ENCODE measurements at regions not wholly inside any gene's neighbourhood (a gene's known extent, or its start where the extent isn't known, plus 50 kb on each side); places are given as distances from the start of the nearest gene placed in this dataset.

DNA sequence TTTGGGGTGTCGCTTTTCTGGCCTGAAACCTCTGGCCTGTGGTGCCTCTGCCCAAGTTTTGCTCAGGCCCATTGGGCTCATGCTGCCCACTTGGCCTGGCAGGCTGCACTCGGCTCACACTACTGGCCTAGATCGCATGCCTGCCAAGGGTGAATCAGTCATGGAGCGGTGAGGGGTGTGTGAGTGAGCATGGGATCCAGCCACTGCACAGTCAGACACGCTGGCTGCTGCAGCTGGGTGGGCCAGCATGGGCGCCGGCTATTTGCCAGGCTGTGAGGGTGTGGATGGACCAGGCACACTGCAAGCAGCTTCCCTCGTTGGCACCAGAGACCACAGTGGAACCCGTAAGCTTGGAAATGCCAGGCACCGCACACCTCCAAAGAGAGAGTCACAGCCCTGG, 145.4 kb upstream of the CNR1 start:
- H3K4me2 ChIP-seq (ENCODE audit: extremely low read depth, insufficient read depth, low read length), result no peak overlapping the region
- no peak overlapping the region for H3K9ac ChIP-seq (ENCODE audit: insufficient read depth, low read length)
- H4K20me1 ChIP-seq (ENCODE audit: control insufficient read depth, extremely low read depth, insufficient read depth, low read length), result no peaks in the 10 kb centered on the region
- no peak overlapping the region for H3K27ac ChIP-seq (ENCODE audit: insufficient read depth, low read length)
- H3K4me3 ChIP-seq (replicated peaks in 1 of 4; ENCODE audit: control extremely low read depth in 1 of 4, insufficient read depth in 1 of 4, low read depth in 3 of 4, low read length in 4 of 4), result no peak overlapping the region
- TF ChIP-seq CTCF (conservative IDR thresholded peaks at IDR 0.05 in 1 of 2, IDR thresholded peaks at IDR 0.05 in 1 of 2; ENCODE audit: low read depth in 1 of 2, low read length in 2 of 2) (no peak), EZH2 (IDR thresholded peaks at IDR 0.05; ENCODE audit: low read length, missing control alignments) (no peak)
- no peaks in the 10 kb centered on the region for H3K79me2 ChIP-seq (ENCODE audit: control insufficient read depth, insufficient read depth, low read length)
- H3K36me3 ChIP-seq (ENCODE audit: control insufficient read depth, insufficient read depth, low read length), result no peaks in the 10 kb centered on the region
- DNase-seq (ENCODE audit: low read depth in 2 of 2), result no peak
- H2AFZ ChIP-seq (ENCODE audit: low read length), result no peak overlapping the region
- H3K27me3 ChIP-seq (ENCODE audit: control insufficient read depth, insufficient read depth, low read length), result no peaks in the 10 kb centered on the region
- no peaks in the 10 kb centered on the region for H3K9me3 ChIP-seq (ENCODE audit: control insufficient read depth, insufficient read depth, low read depth, low read length)
- no peaks in the 10 kb centered on the region for H3K4me1 ChIP-seq (ENCODE audit: control insufficient read depth, extremely low read depth, insufficient read depth, low read length)

GRCh38 chr6:88304520-88304919, 138.4 kb upstream of the CNR1 start:
- Histone ChIP-seq H3K27me3 (ENCODE audit: control insufficient read depth, insufficient read depth, low read length) (no peaks in the 10 kb centered on the region), H3K9ac (ENCODE audit: insufficient read depth, low read length) (no peak overlapping the region), H4K20me1 (ENCODE audit: control insufficient read depth, extremely low read depth, insufficient read depth, low read length) (no peaks in the 10 kb centered on the region), H3K4me2 (ENCODE audit: extremely low read depth, insufficient read depth, low read length) (no peak overlapping the region), H3K4me1 (ENCODE audit: control insufficient read depth, extremely low read depth, insufficient read depth, low read length) (no peaks in the 10 kb centered on the region), H3K4me3 (replicated peaks in 1 of 4; ENCODE audit: control extremely low read depth in 1 of 4, insufficient read depth in 1 of 4, low read depth in 3 of 4, low read length in 4 of 4) (no peak overlapping the region), H3K79me2 (ENCODE audit: control insufficient read depth, insufficient read depth, low read length) (no peaks in the 10 kb centered on the region), H3K9me3 (ENCODE audit: control insufficient read depth, insufficient read depth, low read depth, low read length) (no peaks in the 10 kb centered on the region), H3K27ac (ENCODE audit: insufficient read depth, low read length) (no peak overlapping the region), H3K36me3 (ENCODE audit: control insufficient read depth, insufficient read depth, low read length) (no peaks in the 10 kb centered on the region), H2AFZ (ENCODE audit: low read length) (no peak overlapping the region)
- no peak for TF ChIP-seq CTCF (conservative IDR thresholded peaks at IDR 0.05 in 1 of 2, IDR thresholded peaks at IDR 0.05 in 1 of 2; ENCODE audit: low read depth in 1 of 2, low read length in 2 of 2)
- TF ChIP-seq EZH2 (IDR thresholded peaks at IDR 0.05; ENCODE audit: low read length, missing control alignments), result no peak
- no peak for DNase-seq (ENCODE audit: low read depth in 2 of 2)

DNA sequence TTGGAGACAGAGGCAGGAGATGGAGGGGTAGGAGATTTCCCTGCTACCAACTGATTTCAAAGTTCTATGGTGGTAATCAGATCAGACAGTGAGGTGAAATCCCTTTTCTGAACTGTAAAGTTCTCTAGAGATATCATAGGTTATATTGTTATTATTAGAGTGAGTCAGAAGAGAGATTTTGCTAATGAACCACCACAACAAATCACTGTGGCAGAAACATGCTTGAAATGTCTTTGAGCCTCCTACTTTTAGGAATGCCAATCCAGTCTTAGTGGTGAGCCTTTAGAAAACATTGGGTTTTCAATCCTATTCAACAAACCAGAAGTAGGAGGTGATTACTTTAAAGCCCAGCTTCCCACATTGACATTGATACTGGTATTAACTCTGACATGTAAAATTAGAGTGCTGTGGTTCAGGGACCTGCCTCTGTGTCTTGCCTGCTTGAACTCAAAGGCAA, 136.7 kb upstream of the CNR1 start:
- H4K20me1 ChIP-seq (ENCODE audit: control insufficient read depth, extremely low read depth, insufficient read depth, low read length), result no peaks in the 10 kb centered on the region
- no peaks in the 10 kb centered on the region for H3K9me3 ChIP-seq (ENCODE audit: control insufficient read depth, insufficient read depth, low read depth, low read length)
- H3K9ac ChIP-seq (ENCODE audit: insufficient read depth, low read length), result no peak overlapping the region
- H3K27ac ChIP-seq (ENCODE audit: insufficient read depth, low read length), result no peak overlapping the region
- no peaks in the 10 kb centered on the region for H3K27me3 ChIP-seq (ENCODE audit: control insufficient read depth, insufficient read depth, low read length)
- no peaks in the 10 kb centered on the region for H3K4me1 ChIP-seq (ENCODE audit: control insufficient read depth, extremely low read depth, insufficient read depth, low read length)
- no peak overlapping the region for H3K4me3 ChIP-seq (replicated peaks in 1 of 4; ENCODE audit: control extremely low read depth in 1 of 4, insufficient read depth in 1 of 4, low read depth in 3 of 4, low read length in 4 of 4)
- no peaks in the 10 kb centered on the region for H3K36me3 ChIP-seq (ENCODE audit: control insufficient read depth, insufficient read depth, low read length)
- no peak overlapping the region for H3K4me2 ChIP-seq (ENCODE audit: extremely low read depth, insufficient read depth, low read length)
- H3K79me2 ChIP-seq (ENCODE audit: control insufficient read depth, insufficient read depth, low read length), result no peaks in the 10 kb centered on the region
- H2AFZ ChIP-seq (ENCODE audit: low read length), result no peak overlapping the region
- TF ChIP-seq CTCF (conservative IDR thresholded peaks at IDR 0.05 in 1 of 2, IDR thresholded peaks at IDR 0.05 in 1 of 2; ENCODE audit: low read depth in 1 of 2, low read length in 2 of 2) (no peak), EZH2 (IDR thresholded peaks at IDR 0.05; ENCODE audit: low read length, missing control alignments) (no peak)
- peak in 1 of 2 donors; percentile 62 for DNase-seq (ENCODE audit: low read depth in 2 of 2)

Measured in fibroblast of lung (primary cell).